Activated T-helper 17 cell treated with anti-CD3 and anti-CD28 coated beads, Interleukin-2, amount 50 U/mL, for 72 hours (primary cell): ENCODE measurements at regions not wholly inside any gene's neighbourhood (a gene's known extent, or its start where the extent isn't known, plus 50 kb on each side); places are given as distances from the start of the nearest gene placed in this dataset.
A peak's percentile ranks its signal among the peaks of the same experiment; 100 is the strongest.
"Not testable (repeated sequence)": the region's sequence is repeated elsewhere in the genome, so short reads cannot be mapped to it uniquely, and the experiment has no call there.

Source experiments
- ATAC-seq: fragments of 150-1000 bp; cut with Tn5 transposase; replicated peaks from 2 replicates; pipeline ENCODE4 v1.10.0; 2021; ENCODE audit warnings: mild to moderate bottlenecking, moderate library complexity
- H3K27ac Mint-ChIP-seq: one replicate; pipeline ENCODE4 v1.8.0; 2022; ENCODE audit warnings: mixed read lengths
- H3K27me3 Mint-ChIP-seq: one replicate; pipeline ENCODE4 v1.8.0; 2022; ENCODE audit warnings: mixed read lengths
- H3K36me3 Mint-ChIP-seq: one replicate; pipeline ENCODE4 v1.8.0; 2022; ENCODE audit warnings: low read depth, mild to moderate bottlenecking, mixed read lengths
- H3K4me1 Mint-ChIP-seq: one replicate; pipeline ENCODE4 v1.8.0; 2022; ENCODE audit warnings: mixed read lengths
- H3K4me3 Mint-ChIP-seq: one replicate; pipeline ENCODE4 v1.8.0; 2022; ENCODE audit warnings: mild to moderate bottlenecking, mixed read lengths
- H3K9me3 Mint-ChIP-seq: one replicate; pipeline ENCODE4 v1.8.0; 2022; ENCODE audit warnings: mixed read lengths

DNA sequence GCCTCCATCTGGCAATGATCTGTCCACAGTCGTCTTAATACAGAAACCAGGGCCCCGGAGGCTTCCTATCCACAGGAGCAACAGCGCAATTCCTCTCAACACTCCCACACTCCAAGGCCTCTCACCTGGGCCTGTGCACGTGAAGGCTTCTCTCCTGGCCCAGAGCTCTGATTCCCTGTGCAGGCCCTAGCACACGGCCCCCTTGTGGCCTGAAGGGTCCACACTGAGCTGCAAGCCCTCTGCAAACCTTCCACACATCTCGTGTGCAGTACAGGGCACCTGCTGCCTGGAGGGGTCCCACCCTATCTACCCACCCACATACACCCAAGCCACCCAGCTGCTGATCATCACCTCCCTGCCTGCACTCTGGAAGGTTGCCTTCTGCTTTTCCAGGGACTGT is 150.1 kb upstream of the NUDT10 start:
- no peaks in the 10 kb centered on the region for H3K36me3 Mint-ChIP-seq
- no peaks in the 10 kb centered on the region for H3K4me1 Mint-ChIP-seq
- no peak overlapping the region for H3K27ac Mint-ChIP-seq
- H3K4me3 Mint-ChIP-seq: no peak overlapping the region
- H3K9me3 Mint-ChIP-seq: no peaks in the 10 kb centered on the region
- ATAC-seq: no peak
- no peaks in the 10 kb centered on the region for H3K27me3 Mint-ChIP-seq

DNA sequence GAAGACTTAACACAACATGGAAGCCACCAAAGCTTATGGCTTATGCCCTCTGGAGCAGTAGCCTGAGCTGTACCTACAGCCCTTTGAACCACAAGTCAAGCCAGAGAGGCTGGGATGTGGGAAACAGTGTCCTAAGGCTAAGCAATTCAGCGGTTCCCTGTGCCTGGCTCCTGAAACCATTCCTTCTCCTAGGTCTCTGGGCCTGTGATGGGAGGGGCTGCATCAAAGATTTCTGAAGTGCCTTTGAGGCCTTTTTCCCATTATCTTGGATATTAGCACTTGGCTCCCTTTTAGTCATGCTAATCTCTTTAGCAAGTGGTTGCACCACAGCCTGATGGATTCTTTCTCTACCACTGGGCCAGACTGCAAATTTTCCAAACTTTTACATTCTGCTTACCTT is 140.5 kb upstream of the NUDT10 start:
- H3K36me3 Mint-ChIP-seq: no peaks in the 10 kb centered on the region
- no peak overlapping the region for H3K27ac Mint-ChIP-seq
- no peak overlapping the region for H3K4me3 Mint-ChIP-seq
- H3K9me3 Mint-ChIP-seq: peaks cover 6% of the 10 kb centered on the region
- ATAC-seq: no peak
- no peaks in the 10 kb centered on the region for H3K4me1 Mint-ChIP-seq
- no peaks in the 10 kb centered on the region for H3K27me3 Mint-ChIP-seq

- Mint-ChIP-seq H3K36me3 (no peaks in the 10 kb centered on the region), H3K4me1 (no peaks in the 10 kb centered on the region), H3K9me3 (peaks cover 5% of the 10 kb centered on the region), H3K27me3 (no peaks in the 10 kb centered on the region), H3K27ac (no peak overlapping the region), H3K4me3 (no peak overlapping the region)
- ATAC-seq: no peak
Measured at GRCh38 chrX:51215266-51215665, 117.4 kb upstream of the NUDT10 start.

GRCh38 chrX:51215856-51216255 is 116.8 kb upstream of the NUDT10 start:
- H3K36me3 Mint-ChIP-seq: no peaks in the 10 kb centered on the region
- no peaks in the 10 kb centered on the region for H3K27me3 Mint-ChIP-seq
- H3K4me3 Mint-ChIP-seq: no peak overlapping the region
- H3K9me3 Mint-ChIP-seq: peaks cover 5% of the 10 kb centered on the region
- H3K4me1 Mint-ChIP-seq: no peaks in the 10 kb centered on the region
- no peak overlapping the region for H3K27ac Mint-ChIP-seq
- ATAC-seq: no peak

GRCh38 chrX:51242212-51242611 is 90.4 kb upstream of the NUDT10 start:
- Mint-ChIP-seq H3K4me3 (no peak overlapping the region), H3K36me3 (peaks cover 13% of the 10 kb centered on the region), H3K27ac (no peak overlapping the region), H3K4me1 (no peaks in the 10 kb centered on the region), H3K9me3 (peaks cover 14% of the 10 kb centered on the region), H3K27me3 (no peaks in the 10 kb centered on the region)
- no peak for ATAC-seq

DNA sequence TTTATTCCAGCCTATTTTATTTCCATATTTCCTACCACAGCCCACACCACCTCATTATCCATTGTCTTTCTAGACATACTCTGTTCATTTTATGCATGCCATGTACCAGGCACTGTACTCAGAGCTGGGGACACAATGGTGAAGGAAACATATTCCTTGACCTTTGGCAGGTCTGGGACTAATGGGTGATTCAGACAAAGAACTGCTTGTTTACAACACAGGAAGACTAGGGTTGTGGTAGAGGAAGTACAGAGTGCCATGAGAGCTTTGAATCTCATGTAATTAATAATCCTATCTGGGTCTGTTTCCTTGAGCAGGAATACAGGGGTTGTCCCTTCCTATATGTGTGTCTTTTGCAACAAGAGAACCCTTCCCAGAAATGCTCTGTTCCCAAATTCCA is 75.1 kb upstream of the NUDT10 start:
- no peak overlapping the region for H3K4me3 Mint-ChIP-seq
- no peak overlapping the region for H3K27ac Mint-ChIP-seq
- no peaks in the 10 kb centered on the region for H3K9me3 Mint-ChIP-seq

DNA sequence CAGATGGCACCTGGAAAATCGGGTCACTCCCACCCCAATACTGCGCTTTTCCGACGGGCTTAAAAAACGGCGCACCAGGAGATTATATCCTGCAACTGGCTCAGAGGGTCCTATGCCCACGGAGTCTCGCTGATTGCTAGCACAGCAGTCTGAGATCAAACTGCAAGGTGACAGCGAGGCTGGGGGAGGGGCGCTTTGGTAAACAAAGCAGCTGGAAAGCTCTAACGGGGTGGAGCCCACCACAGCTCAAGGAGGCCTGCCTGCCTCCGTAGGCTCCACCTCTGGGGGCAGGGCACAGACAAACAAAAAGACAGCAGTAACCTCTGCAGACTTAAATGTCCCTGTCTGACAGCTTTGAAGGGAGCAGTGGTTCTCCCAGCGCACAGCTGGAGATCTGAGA is 70.4 kb upstream of the NUDT10 start:
- not testable (repeated sequence) for ATAC-seq, H3K9me3 Mint-ChIP-seq, H3K27me3 Mint-ChIP-seq, H3K4me1 Mint-ChIP-seq, H3K4me3 Mint-ChIP-seq, H3K27ac Mint-ChIP-seq
- H3K36me3 Mint-ChIP-seq: peaks cover 10% of the 10 kb centered on the region

More for the DNA sequence above, 75.1 kb upstream of the NUDT10 start:
- no peak for ATAC-seq
- Mint-ChIP-seq H3K36me3 (no peaks in the 10 kb centered on the region), H3K4me1 (no peaks in the 10 kb centered on the region), H3K27me3 (no peaks in the 10 kb centered on the region)

GRCh38 chrX:51272638-51273037 is 60.0 kb upstream of the NUDT10 start:
- no peak for ATAC-seq
- no peak overlapping the region for H3K27ac Mint-ChIP-seq

DNA sequence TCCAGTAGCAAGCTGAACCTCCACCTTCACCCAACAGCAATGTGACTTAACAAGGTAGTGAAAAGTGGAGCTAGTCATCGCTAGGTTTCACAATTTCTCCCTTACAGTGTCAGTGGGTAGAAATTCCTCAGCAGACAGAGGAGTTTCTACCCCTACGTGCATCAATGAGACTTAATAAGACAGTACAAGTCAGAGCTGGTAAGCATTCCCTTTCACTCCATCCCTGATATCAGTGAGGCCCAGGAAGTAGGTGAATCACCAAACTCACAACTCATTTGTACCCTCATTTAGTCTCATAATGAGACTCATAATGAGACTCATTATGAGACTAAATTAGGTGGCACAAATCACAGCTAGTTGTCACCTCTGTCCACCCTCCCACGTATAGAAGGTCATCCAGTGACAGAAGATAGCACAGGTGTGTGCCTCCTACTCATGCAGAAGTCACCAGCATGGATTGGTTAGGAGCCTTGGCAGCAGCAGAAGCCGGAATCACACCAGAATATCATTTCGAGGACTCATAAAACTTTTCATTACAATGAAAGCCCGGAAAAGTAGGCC is 50.8 kb upstream of the NUDT10 start:
- Mint-ChIP-seq H3K36me3 (no peaks in the 10 kb centered on the region), H3K27ac (no peak overlapping the region), H3K4me3 (no peak overlapping the region), H3K4me1 (no peaks in the 10 kb centered on the region), H3K9me3 (no peaks in the 10 kb centered on the region), H3K27me3 (no peaks in the 10 kb centered on the region)
- peak; percentile 93 for ATAC-seq

More at GRCh38 chrX:51272638-51273037, 60.0 kb upstream of the NUDT10 start:
- Mint-ChIP-seq H3K27me3 (no peaks in the 10 kb centered on the region), H3K9me3 (no peaks in the 10 kb centered on the region), H3K4me3 (no peak overlapping the region), H3K4me1 (no peaks in the 10 kb centered on the region), H3K36me3 (no peaks in the 10 kb centered on the region)
